Activated naive CD4-positive, alpha-beta T cell (primary cell): ENCODE measurements at regions not wholly inside any gene's neighbourhood (a gene's known extent, or its start where the extent isn't known, plus 50 kb on each side); places are given as distances from the start of the nearest gene placed in this dataset.
"Not testable (repeated sequence)": the region's sequence is repeated elsewhere in the genome, so short reads cannot be mapped to it uniquely, and the experiment has no call there.

Experiments
- DNase-seq, 4 experiments: peaks; one replicate each; lab custom pipeline; 2025; lab: John Stamatoyannopoulos, UW

- DNase-seq: no peak
Measured at GRCh38 chr2:217366966-217367365, 507.1 kb upstream of the TNP1 start.

GRCh38 chr2:217366266-217366895 lies 506.5 kb upstream of the TNP1 start:
- no peak for DNase-seq

GRCh38 chr2:217365656-217366055 lies 505.8 kb upstream of the TNP1 start:
- no peak for DNase-seq

GRCh38 chr2:217364224-217364623 lies 504.4 kb upstream of the TNP1 start:
- DNase-seq: no peak

GRCh38 chr2:217363470-217363869 lies 503.6 kb upstream of the TNP1 start:
- no peak for DNase-seq

GRCh38 chr2:217362710-217363109 lies 502.8 kb upstream of the TNP1 start:
- DNase-seq: no peak

- no peak for DNase-seq
Measured at GRCh38 chr2:217362286-217362685, 502.4 kb upstream of the TNP1 start.

GRCh38 chr2:217361483-217361880 lies 501.6 kb upstream of the TNP1 start:
- no peak for DNase-seq

GRCh38 chr2:217360781-217361482 lies 501.1 kb upstream of the TNP1 start:
- no peak for DNase-seq

GRCh38 chr2:217360111-217360510 lies 500.2 kb upstream of the TNP1 start:
- DNase-seq: no peak

- DNase-seq: no peak
Measured at GRCh38 chr2:217357886-217358620, 498.2 kb upstream of the TNP1 start.

GRCh38 chr2:217356781-217357180 lies 496.9 kb upstream of the TNP1 start:
- DNase-seq: no peak

GRCh38 chr2:217356142-217356541 lies 496.3 kb upstream of the TNP1 start:
- no peak for DNase-seq

- no peak for DNase-seq
Measured at GRCh38 chr2:217353591-217353990, 493.7 kb upstream of the TNP1 start.

- no peak for DNase-seq
Measured at GRCh38 chr2:217351378-217351777, 491.5 kb upstream of the TNP1 start.

- DNase-seq: no peak
Measured at GRCh38 chr2:217349251-217349650, 489.4 kb upstream of the TNP1 start.

GRCh38 chr2:217347630-217348029 lies 487.8 kb upstream of the TNP1 start:
- DNase-seq: not testable (repeated sequence)

GRCh38 chr2:217346043-217346442 lies 486.2 kb upstream of the TNP1 start:
- DNase-seq: not testable (repeated sequence)

GRCh38 chr2:217340899-217341298 lies 481.0 kb upstream of the TNP1 start:
- no peak for DNase-seq

- DNase-seq: no peak
Measured at GRCh38 chr2:217340176-217340575, 480.3 kb upstream of the TNP1 start.

- DNase-seq: no peak
Measured at GRCh38 chr2:217339753-217340152, 479.9 kb upstream of the TNP1 start.

GRCh38 chr2:217338306-217338916 lies 478.5 kb upstream of the TNP1 start:
- no peak for DNase-seq

- DNase-seq: no peak
Measured at GRCh38 chr2:217337771-217338170, 477.9 kb upstream of the TNP1 start.
